ENCODE measurements at regions not wholly inside any gene's neighbourhood (a gene's known extent, or its start where the extent isn't known, plus 50 kb on each side); places are given as distances from the start of the nearest gene placed in this dataset.
"Not testable (repeated sequence)": the region's sequence is repeated elsewhere in the genome, so short reads cannot be mapped to it uniquely, and the experiment has no call there.

GRCh38 chr4:141346144-141346543 lies 125.4 kb downstream of the ZNF330 start:
- DNase-seq (ENCODE audit: low spot score): no peak

DNA sequence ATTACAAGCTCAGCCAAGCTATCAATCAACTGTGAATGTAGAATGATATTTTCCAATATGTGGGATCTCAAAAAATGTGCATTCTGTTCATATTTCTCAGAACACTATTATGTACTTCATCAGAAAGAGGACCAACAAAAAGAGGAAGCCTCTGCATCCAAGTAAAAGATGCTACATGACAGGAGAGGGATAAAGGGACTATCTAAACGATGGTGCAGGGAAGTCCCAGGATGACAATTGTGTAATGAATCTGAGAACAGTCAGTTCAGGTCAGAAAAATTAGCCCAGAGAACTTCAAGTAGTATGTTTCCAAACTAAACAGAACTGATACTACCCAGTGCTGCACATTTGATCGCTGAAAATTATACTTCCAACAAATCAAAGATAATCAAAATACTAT lies 127.0 kb downstream of the ZNF330 start:
- DNase-seq (ENCODE audit: low spot score): no peak

DNA sequence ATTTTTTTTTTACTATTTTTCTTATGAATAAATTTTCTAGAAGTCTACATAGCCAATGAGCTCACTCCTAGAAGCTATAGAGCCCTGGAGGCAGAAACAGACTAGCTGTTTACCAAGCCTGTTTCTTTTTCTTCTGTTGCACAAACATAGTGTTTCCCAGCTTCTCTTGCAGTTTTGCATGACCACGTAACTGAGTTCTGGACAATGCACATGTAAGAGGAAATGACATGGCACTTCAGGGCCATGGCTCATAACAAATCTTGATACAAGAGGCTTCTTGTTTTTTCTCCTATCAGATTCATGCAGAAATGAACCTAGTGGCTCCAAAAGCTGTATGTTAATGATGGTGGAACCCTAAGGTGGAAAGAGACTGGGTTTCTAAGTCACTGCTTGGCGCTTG lies 127.4 kb downstream of the ZNF330 start:
- DNase-seq (ENCODE audit: low spot score): no peak

- DNase-seq (ENCODE audit: low spot score): no peak
Observed at GRCh38 chr4:141348573-141348972, 127.9 kb downstream of the ZNF330 start.

- DNase-seq (ENCODE audit: low spot score): no peak
Observed at GRCh38 chr4:141349236-141349635, 128.5 kb downstream of the ZNF330 start.

- DNase-seq (ENCODE audit: low spot score): no peak
Observed at GRCh38 chr4:141350122-141350905, 129.6 kb downstream of the ZNF330 start.

DNA sequence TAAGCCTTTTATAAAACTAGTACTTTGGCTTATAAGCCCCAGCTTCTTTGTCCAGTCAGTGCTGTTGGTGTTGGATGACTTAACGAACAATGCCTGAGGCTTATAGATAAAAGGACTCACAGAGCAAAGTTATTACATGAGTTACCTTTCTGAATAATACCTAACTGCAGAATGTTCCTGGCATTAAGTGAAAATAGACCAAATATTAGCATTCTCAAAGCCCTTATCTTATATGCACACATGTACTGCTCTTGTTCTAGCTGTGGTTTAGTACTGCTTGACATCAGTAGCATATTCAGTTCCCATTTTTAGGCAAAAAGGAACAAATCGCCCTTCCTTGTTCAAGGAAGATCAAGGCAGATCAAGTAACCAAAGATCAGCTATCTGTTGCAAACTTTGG lies 131.6 kb downstream of the ZNF330 start:
- DNase-seq (ENCODE audit: low spot score): no peak

GRCh38 chr4:141352909-141353525 lies 132.3 kb downstream of the ZNF330 start:
- DNase-seq (ENCODE audit: low spot score): no peak

- DNase-seq (ENCODE audit: low spot score): no peak
Observed at GRCh38 chr4:141356321-141356962, 135.7 kb downstream of the ZNF330 start.

DNA sequence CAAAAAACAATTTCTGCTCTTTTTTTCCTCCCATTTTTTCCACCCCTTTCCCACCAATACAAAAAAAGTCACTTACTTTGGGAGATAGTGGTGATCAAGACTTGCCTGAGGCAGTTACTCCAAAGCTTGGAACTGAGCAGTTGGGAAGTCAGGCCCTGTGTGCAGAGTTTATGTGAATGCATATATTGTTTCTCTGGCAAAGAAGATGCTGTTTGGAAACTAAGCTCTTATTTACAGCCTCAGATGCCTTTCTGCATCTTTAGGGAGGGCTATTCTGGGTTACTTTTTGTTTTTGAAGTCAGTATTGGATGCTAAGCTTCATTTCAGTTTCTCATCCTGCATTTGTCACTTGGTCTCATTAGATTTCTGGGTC lies 136.3 kb downstream of the ZNF330 start:
- no peak for DNase-seq (ENCODE audit: low spot score)

DNA sequence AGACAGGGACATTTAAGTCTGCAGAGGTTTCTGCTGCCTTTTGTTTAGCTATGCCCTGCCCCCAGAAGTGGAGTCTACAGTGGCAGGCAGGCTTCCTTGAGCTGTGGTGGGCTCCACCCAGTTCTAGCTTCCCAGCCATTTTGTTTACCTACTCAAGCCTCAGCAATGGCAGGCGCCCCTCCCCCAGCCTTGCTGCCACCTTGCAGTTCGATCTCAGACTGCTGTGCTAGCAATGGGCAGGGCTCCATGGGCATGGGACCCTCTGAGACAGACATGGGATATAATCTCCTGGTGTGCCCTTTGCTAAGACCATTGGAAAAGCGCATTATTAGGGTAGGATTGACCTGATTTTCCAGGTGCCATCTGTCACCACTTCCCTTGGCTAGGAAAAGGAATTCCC lies 147.5 kb downstream of the ZNF330 start:
- DNase-seq (ENCODE audit: low spot score): not testable (repeated sequence)

- DNase-seq (ENCODE audit: low spot score): no peak
Observed at GRCh38 chr4:141371206-141371605, 150.5 kb downstream of the ZNF330 start.

GRCh38 chr4:141375855-141376254 lies 155.2 kb downstream of the ZNF330 start:
- DNase-seq (ENCODE audit: low spot score): no peak

DNA sequence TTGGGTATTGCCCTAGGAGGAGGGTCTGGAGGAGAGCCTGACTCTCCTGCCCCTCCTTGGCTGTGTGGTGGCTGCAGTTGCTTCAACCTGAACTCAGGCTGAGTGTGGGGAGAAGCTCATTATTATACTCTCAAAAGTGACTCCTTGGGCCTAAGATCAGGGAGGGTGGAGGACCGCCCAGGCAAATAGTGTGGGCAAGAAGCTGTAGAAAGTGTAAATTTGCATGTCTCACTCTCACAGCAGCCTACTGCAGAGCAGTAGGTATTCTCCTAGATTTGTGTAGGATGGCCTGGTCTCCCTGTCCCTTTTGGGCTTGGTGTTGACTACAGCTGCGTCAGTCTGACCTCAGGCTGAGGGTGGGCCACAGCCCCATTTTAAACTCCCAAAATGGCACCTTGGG lies 156.1 kb downstream of the ZNF330 start:
- no peak for DNase-seq (ENCODE audit: low spot score)

- DNase-seq (ENCODE audit: low spot score): no peak
Observed at GRCh38 chr4:141387299-141387698, 166.6 kb downstream of the ZNF330 start.

GRCh38 chr4:141388481-141388880 lies 167.8 kb downstream of the ZNF330 start:
- DNase-seq (ENCODE audit: low spot score): no peak

DNA sequence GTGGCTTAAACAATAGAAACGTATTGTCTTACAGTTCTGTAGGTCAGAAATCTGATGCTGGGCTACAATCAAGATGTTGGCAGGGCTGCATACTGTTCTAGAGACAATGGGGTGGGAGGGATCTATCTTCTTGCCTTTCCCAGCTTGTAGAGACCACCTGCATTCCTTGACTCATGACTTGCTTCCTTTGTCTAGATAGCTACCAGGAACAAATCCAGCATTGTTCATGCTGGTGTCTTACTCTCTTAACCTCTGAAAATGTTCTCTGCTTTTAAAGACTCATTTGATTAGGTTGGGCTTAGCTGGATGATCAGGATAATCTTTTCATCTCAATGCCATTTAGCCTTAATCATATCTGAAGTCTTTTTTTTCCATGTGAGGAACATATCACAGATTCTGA lies 169.0 kb downstream of the ZNF330 start:
- no peak for DNase-seq (ENCODE audit: low spot score)

DNA sequence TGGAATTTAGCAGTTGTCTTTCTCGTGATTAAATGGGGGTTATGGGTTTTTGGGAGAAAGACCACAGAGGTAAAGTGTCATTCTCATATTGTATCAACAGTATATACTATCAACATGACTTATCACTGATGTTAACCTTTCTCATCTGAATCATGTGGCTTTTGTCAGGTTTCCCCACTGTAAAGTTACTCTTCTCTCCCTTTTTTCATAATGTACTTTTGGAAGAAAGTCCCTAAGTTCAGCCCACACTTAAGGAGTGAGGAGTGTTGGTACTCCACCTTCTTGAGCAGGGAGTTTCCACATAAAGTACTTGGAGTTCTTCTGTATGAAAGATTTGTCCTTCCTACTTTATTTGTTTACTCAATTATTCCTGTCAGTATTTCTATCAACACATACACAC lies 169.9 kb downstream of the ZNF330 start:
- DNase-seq (ENCODE audit: low spot score): no peak

GRCh38 chr4:141391293-141391692 lies 170.6 kb downstream of the ZNF330 start:
- no peak for DNase-seq (ENCODE audit: low spot score)

GRCh38 chr4:141391771-141392170 lies 171.1 kb downstream of the ZNF330 start:
- no peak for DNase-seq (ENCODE audit: low spot score)

DNA sequence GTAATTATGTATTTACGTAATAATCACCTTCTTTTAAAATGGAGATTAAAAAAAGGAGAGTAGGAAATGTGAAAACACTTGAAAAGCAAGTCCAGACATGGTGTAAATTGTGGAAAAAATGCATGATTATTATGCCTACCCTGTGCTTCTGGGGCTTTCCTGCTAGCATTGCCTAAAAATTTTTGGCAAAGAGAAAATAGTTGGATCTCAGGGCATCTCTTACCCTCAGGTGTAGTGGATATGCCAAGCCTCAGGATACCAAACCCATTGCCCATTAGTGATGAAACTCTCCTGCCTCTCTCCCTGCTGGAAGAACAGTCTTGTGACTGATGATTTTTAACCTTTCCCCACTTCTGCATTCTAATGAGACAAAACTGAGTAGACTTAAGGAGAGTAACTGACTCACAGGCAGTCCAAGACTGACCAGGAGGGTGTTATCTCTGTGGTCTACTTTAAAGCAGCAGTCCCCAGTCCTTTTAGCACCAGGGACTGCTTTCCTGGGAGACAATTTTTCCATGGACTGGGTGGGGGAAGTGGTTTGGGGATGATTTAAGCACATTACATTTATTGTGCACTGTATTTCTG lies 174.6 kb downstream of the ZNF330 start:
- DNase-seq (ENCODE audit: low spot score): no peak

DNA sequence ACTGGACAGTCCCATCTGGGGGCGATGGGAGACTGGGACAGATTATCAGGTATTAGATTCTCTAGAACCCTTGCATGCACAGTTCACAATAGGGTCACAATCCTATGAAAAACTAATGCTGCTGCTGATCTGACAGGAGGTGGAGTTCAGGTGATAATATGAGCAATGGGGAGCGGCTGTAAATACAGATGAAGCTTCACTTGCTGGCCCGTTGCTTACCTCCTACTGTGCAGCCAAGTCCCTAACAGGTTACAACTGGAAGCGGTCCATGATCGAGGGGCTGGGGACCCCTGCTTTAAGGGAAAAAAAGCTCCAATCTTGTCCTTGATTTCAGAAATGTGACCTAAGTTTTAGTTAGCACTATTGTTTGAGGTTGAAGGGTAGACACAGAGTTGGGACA lies 175.2 kb downstream of the ZNF330 start:
- no peak for DNase-seq (ENCODE audit: low spot score)

DNA sequence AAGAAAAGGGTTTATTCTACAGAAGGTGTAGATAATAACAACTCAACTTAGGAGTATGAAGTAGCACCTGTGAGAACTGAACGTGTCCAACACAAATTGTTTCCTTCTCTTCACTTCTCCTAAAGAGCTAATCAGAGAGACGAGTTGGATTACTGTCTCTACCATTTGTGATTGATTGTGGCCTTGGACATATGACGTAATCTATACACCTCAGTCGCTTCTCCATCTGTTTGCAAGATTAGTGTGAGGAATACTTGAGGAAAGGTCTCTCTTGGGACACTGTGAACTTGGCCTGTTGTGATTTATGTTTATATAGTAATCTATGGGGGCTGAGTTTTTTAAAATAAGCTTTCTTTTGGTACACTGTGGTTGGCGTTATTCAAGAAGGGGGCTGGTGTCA lies 182.0 kb downstream of the ZNF330 start:
- DNase-seq (ENCODE audit: low spot score): no peak
